Muscle of back (tissue), 3 donors: ENCODE measurements at regions not wholly inside any gene's neighbourhood (a gene's known extent, or its start where the extent isn't known, plus 50 kb on each side); places are given as distances from the start of the nearest gene placed in this dataset.

Experiments used
- DNase-seq, 3 donors: peaks; one replicate each; pipeline versions ENCODE4 v3.0.0 to v3.0.0-alpha.2; 2013

DNA sequence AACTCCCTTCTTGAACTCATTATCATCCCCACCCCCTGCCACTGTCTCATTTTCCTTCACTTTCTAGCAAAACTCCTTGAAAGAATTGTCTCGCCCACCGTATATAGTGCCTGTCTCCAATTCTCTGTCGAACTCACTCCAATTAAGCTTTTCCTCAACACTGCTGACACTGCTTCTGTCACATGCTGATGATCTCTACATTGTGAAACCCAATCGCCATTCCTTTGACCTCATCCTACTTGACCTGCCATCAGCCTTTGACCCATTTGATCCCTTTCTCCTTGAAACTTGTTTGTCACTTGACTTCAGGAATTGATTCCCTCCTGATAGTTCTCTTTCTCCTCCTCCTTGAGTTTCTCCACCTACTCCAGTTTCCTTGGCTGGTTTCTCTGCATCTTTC lies 54.8 kb downstream of the CCDC71L start:
- no peak for DNase-seq

DNA sequence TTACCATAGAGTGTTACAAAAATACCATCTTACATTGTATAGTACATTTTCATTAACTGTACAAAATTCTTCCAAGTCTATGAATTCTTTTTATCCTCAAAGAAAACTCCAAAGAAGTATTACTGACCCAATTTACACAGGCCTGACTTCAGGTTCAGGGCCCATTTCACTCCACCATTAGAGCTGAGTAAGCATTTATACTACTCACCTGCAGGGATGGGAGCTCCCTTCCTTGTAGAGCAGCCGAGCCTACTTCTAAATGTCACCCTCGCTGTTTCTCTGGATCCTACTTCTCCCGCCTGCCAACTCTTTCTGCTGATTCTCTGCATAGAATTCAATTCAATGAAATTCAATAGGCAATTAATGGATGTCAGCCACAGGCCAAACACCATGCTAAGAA lies 56.0 kb downstream of the CCDC71L start:
- DNase-seq: no peak

DNA sequence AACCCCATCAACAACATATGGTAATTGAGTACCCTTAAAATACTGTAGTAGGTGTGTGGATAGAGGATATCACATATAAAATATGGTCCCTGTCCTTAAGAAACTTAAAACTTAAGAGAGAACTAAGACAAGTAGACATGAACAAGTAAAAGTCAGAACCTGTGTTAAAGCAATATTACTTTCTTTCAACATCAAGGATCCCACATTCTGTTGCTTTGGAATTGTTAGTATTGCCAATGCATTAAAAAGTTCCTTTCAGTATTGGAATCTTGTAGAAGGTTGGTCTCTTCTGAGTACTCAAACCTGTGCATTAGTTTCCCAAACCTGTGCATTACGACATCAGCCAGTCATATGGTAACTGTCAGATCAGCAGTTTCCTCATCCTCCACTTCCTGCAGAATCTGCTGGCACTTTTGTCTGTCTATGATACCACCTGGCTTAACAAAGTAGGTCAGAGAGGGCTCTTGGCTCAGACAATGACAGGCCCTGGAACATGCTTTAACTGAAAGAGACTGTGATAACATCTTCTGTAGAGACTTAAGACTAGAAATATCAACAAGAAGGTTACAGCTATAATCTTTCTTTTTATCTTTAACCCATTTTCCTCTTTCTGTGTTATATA lies 56.5 kb downstream of the CCDC71L start:
- DNase-seq: no peak

DNA sequence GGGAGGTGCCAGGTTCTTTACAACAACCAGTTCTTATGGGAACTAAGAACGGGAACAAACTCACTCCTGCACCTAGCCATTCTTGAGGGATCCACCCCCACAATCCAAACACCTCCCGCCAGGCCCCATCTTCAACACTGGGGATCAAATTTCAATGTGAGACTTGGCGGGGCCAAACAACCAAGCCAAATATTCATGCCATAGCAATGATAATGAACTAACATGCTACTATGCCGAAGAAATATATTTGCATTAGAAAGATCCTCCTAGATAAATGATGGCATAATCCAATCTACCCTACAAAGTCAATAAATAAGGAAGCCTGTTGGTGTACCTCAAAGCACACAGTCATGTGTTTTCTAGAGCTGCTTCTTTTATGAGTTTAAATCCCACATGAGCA lies 57.6 kb downstream of the CCDC71L start:
- no peak for DNase-seq

DNA sequence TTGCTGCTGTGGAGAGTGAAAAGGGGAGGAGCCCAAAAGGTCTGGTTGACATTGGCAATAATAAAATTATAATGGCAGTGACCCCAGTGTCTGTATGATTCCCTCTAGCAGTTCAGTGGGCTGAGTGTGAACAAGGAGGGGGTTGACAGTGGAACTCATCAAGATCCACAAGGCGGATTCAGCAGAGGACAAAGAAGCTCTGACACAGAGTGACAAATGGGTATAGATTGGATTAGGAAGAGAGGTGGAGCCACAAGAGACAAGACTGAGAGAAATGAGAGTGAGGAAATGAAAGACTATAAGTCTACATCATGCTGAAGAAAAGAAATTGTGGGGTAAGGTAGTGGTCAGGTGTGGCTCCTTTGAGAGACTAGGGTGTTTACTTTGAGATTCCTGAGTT lies 58.9 kb downstream of the CCDC71L start:
- no peak for DNase-seq

DNA sequence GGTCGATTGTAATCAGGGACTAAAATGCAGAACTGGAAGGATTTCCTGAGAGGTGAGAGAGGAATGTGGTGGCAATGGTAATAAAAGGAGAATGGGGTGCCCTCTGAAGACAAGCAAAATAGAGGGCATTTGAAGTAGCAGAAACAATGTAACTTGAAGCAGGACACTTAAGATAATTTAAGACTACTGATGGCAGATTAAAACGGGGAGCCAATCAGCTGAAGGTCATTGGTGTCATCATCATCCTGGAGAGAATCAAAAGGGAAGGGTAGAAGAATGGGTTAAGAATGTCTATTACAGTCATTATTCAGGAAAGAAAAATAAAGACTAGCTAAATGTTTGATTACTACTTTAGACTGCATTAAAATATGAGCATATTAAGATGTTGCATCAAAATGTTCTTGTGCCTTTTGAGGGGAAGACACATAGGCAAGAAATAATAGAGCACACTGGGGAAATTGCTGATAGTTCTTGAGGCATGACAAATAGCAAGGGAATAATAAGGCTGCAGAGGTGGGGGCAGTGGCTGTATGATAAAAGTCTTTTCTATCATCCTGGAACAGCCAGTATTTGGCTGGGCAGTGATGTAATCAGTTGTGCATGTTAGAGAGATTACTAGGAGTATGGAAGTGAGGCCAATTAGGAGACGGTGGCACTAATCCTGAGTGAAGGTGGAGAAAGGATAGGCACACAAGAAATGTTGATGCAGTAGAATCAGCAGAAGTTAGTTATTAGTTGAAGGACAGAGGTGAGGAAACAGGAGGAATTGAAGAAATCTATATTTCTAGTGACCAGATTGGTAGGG lies 60.2 kb downstream of the CCDC71L start:
- no peak for DNase-seq

DNA sequence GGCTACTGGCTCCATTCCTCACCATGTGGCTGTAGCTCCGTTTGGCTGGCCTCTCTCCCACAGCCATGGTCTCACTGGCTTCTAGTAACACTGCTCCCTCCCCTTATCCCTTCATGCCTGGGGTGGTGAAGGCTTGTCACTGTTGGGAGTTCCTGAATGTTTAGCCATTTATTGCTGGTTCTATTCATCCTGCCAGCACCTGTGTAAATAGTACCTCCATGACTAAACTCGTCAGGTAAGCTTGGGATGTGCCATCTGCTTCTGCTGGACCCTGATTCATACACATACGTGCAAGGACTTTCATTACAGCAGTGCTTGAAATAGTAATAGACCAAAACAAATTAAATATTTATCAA lies 61.6 kb downstream of the CCDC71L start:
- no peak for DNase-seq

DNA sequence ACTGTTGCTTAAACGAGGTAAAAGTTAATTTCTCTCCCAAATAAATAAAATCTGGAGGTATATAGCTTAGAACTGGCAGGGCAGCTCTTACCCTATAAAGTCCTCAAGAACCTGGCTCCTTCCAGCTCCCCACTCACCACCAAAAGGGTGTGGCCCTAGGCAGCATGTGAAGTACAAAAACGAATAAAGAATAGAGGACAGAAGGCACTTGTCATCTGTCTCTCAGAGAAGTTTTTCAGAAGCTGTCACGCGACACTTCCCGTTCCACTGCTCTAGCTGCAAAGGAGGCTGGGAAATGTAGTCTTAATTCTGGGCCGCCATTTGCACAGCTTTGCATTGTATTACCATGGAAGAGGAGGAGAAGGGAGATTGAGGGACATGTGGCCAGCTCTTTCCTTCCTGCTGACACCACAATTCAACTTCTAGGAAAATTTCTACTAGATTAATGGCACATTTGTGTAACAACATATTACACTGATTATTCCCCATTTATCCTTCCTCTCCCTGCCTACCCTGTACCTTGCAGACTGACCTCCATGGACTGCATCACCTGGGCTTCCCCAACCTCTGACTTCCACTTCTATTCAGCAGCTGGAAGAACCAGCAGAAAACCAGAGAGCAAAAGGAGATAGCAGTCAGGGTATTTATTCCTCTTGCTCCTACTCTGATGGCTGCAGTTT lies 62.2 kb downstream of the CCDC71L start:
- DNase-seq: peak; percentile 45 to 55 (median 49)

DNA sequence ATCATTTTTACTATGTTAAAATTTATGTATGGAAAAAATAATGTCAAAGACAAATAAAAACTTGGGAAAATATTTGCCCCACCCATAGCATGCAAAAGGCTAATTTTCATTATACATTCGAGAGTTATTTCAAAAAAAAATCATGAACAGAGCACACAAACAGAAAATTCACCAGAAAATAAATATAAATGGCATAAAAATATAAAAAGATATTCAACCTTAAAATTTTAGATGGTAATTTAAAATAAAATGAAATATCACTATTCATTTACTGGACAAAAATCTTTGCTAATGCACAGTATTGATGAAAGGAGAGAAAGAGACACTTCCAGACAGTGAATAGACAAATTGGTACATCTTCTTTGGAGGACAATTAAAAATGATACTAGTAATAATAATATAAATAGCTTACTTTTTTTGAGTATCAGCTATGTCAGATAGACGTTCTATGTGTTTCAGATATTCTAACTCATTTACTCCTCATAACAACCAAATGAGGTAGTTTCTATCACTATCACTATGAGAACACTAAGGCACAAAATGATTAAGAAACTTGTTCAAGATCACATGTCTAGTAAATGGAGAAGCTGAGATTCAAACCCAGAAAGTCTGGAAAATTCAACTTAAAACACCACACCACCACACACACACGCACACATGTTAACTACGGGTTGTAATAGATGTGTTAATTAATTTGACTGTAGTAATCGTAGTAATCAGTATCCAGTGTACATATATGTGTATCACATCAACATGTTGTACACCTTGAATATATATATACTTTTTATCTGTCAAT lies 63.0 kb downstream of the CCDC71L start:
- no peak for DNase-seq

DNA sequence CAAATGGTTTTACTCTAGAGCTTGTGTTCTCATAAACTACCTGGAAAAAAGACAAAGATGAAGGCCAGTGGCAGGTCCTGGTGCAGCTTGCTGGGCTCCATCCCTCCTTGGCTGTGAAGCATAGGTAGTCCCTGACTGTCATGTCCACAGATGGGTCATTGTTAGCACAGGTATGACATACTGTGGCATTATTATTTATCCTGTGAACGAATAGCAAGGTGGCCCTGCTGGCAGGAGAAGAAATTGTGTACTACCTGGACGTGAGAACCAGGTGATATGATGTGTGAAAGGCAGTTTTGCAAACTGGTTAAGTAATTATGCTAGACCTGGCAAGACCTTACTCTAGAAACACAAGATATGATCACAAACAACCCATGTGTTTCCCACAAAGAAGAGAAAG lies 63.9 kb downstream of the CCDC71L start:
- DNase-seq: no peak

DNA sequence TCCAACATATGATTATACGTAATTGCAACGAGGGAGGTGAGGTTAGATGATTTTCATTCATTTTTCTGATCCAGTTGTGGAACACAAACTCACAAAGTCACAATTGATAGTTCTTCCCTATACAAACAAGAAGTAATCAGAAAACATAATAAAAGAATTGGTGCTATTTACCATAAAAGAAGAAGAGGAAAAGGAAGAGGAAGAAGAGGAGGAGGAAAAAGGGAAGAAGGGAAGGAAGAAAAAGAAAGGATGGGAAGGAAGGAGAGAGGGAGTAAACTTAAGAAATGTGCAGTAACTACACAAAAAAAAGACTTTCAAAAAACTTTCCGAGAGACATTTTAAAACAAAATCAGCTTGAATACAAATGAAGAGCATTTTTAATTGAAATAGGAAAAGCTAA lies 65.0 kb downstream of the CCDC71L start:
- DNase-seq: no peak

DNA sequence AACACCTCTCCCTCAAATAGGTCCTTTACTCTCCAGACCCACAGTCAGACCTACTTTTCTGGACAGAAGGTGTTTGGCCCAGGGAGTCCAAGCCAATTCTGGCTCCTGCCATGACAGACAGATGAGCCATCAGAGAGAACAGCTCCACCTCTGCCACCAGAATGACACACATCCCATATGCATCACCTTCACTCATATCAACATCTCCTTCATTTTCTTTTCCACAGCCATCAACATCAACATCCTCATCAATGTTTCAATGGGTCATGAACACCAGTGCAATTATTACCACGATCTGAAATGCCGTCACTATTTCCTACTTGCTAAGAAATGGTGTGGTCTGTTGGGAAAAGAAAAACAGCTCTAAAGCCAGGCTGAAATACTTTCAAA lies 67.9 kb downstream of the CCDC71L start:
- DNase-seq: no peak

DNA sequence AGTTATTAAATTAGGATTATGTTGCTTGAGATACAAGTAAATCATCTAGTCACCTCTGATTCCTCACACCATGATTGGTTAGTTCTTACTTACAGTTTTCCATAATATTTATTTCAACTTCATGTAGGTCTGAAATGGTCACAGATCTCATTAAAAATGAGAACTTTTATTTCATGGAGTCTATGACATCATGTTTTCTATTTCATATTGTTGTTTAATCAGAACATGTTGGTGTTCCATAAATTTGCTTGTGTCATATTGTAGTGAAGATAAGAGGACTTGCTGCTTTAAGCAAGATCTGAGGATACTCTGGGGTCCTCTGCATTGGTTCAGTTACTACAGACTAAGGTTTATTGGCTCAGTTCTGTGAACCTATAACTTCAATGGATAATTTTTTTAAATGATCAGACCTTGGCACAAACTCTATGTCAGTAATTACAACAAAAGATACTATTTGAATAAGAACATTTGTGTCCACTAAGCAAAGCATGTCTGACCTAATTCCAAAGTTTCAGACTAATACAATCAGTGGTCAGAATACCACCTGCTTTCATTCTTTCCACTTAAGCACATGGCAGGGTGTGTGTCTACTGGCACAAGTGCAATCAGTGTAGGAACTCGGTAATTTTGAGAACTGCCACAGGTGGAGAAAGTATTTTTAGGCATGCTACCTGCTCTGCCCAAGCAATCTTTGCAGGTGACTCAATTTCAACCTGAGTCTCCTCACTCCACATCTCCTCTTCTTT lies 68.5 kb downstream of the CCDC71L start:
- no peak for DNase-seq

DNA sequence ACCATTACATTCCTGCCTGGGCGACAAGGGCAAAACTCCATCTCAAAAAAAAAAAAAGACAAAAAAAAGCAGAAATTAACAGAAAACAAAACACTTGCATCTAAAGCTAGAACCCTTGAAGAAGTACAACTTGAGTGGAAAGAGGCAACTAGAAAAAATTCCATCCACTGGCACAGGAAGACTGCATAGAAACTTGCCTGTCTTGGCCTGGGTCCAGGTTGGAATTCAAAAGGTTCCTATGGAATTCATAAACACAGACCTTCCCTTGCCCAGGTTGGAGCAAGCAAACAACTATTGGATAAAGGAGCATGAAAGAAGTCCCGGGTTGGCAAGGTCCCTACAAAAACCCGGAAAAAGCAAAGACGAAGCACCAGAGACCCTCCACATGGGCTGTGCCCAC lies 69.8 kb downstream of the CCDC71L start:
- DNase-seq: no peak

DNA sequence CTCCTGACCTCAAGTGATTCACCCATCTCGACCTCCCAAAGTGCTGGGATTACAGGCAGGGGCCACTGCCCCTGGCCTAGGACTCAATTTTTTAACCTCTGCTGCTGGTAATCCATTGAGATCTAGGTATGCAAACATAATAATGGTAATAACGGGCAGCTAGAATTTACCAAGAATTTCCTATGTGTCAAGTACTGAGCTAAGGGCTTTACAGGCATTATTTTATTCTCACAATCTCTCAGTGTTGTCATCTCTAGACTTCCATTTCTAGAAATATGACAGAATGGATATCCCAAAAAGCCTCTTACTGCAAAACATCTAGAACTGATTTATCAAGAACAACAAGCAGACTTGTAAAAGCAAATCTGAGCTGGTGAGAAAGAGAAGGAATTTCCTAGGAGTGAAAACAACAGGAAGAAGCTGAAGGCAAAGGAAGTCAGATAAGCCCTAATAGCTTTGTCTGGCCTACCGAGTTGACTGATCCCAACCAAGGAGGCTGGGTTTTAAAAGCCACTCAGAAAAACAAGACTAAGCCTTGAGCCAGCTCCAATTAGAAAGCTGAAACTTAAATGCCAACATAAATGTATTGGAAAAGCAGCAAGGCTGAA lies 70.6 kb downstream of the CCDC71L start:
- no peak for DNase-seq

DNA sequence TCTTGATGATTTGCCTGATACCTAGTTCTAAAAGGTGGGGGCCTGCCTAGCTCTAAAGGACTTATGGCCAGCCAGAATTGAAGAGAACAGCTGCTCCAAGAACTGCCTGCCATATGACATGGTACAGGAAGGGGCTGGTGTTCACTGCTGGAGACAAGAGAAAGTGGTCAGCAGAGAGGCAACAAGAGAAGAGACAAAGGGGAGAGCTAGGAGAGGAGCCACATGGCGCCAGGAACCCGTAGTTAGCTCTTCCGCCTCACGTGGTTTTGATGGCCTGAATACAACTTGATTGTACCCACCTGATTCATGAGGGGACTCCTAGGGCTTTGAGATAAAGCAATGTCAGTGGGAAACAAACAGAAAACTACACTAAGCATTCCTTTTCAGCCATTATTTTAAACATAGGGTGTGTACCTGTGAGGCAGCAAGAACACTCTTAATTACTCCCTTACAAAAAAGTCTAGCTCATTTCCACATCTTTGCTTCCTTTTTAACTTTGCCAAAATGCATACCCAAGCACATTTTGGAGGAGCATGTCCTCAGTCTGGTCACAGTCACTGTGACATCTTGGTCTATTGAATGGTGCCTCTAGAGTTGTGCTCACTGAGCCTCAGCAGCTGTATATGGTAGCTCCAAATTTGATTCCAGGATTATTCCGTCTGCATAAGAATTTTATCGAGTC lies 71.6 kb downstream of the CCDC71L start:
- DNase-seq: no peak

DNA sequence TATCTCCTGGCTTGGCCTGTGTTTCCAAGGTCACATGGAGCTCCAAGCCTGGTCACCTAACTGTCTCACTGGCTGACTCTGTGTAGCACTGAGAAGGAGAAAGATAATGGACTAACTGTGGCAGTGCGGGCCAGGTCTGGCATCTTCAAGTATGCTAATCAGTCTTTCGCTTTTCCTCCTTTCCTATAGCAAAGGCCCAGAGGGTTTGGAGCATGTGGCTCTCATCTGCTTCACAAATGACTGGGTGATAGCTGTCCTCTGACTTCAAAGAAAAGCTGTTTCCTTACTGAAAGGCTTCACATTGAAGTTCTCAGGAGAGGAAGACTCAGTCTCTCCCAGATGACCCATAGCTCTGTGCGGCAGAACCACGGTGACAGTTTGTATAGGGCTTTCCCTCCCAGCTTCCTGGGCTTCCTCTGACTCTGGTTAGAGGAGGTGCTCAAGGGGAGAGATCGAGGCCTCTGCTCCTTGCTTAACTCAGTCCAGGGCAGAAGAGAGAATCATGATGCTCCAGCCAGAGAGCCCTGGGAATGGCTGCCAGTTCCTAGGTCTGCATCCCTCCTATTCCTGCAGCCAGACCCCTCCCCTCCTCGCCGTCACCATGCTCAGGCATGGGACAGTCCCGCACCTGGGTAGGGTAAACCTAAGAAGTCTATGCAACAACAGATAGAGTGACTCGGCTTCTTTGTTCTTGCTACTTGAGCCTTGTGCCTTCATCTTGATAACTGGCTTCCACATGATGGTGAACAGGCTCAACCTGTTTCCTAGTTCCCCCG lies 72.3 kb downstream of the CCDC71L start:
- no peak for DNase-seq

DNA sequence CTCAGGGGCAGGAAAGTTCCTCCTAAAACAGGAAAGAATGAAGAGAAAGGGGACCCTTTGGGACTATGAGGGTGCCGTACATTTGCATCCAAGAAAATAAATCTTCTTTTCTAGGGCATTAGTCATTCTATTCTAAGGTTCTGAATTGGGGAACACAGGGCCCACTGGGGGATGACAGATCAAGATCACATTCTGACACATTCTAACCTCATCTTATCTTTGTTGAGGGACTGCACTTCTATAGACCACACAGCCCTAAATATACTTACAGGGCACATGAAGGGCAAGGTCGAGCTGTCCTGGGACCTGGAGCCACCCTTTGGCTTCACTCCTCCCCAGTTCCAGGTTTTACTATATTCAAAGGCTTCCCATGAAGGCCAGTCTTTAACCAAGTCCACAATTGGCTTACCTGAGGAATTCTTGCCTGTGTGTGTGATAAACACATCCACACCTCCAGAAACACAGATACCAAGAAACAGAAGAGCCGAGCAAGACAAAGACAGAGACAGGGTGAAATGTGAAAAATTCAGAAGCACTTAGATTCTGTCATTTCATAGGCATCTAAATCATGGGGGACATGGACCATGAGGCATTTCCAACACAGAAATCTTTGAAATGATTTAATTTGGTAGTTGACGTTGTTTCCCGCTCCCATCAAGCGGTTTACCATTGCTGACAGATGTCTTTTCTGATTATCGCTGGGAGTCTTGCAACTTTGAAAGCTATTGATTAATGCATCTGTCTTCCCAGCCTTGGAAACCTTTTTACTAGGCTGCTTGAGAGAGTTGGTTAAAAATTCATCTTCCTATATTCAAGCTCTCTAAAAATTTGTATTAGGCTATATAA lies 75.8 kb downstream of the CCDC71L start:
- DNase-seq: no peak
